ENCODE measurements at regions not wholly inside any gene's neighbourhood (a gene's known extent, or its start where the extent isn't known, plus 50 kb on each side); places are given as distances from the start of the nearest gene placed in this dataset.

GRCh38 chr10:25738776-25739175 is 195.3 kb upstream of the MYO3A start:
- no peak for TF ChIP-seq POLR2AphosphoS5 (IDR thresholded peaks at IDR 0.05)
- no peak for TF ChIP-seq POLR2A (IDR thresholded peaks at IDR 0.05)
- no peak for TF ChIP-seq CTCF (IDR thresholded peaks at IDR 0.05)
- TF ChIP-seq EP300 (IDR thresholded peaks at IDR 0.05; ENCODE audit: low read depth) = no peak
- 90% methylated on average over 4 of the region's 4 CpGs; no CpG with 5 or more reads in 1 of the 2 donors for WGBS, 2 donors (ENCODE audit: low coverage in 1 of 2)

GRCh38 chr10:25743832-25744231 is 190.2 kb upstream of the MYO3A start:
- in situ Hi-C loops (cut with MboI; ENCODE audit: low pct_ligation_motif_present in 1 of 4, low pct_unique_long_range_greater_than_20kb in 1 of 4, low sequenced_read_pairs in 3 of 4) = no loop called here
- DNase-seq = no peak
- Histone ChIP-seq H3K27ac (no peak overlapping the region), H3K27me3 (no peaks in the 10 kb centered on the region), H3K9me3 (no peaks in the 10 kb centered on the region), H3K4me1 (no peaks in the 10 kb centered on the region), H3K4me3 (no peak overlapping the region), H3K36me3 (no peaks in the 10 kb centered on the region)
- no peak for TF ChIP-seq EP300 (IDR thresholded peaks at IDR 0.05; ENCODE audit: low read depth)
- TF ChIP-seq CTCF (IDR thresholded peaks at IDR 0.05) = no peak
- no peak for TF ChIP-seq POLR2A (IDR thresholded peaks at IDR 0.05)
- 92% methylated on average over 3 of the region's 3 CpGs for WGBS, 2 donors (ENCODE audit: low coverage in 1 of 2)
- intact Hi-C loops (cut with DNase I; ENCODE audit: low total_unique reads) = no loop called here

More at GRCh38 chr10:25738776-25739175, 195.3 kb upstream of the MYO3A start:
- Histone ChIP-seq H3K36me3 (no peaks in the 10 kb centered on the region), H3K9me3 (no peaks in the 10 kb centered on the region), H3K4me1 (no peaks in the 10 kb centered on the region), H3K27ac (no peak overlapping the region), H3K27me3 (no peaks in the 10 kb centered on the region), H3K4me3 (no peak overlapping the region)
- in situ Hi-C loops (cut with MboI; ENCODE audit: low pct_ligation_motif_present in 1 of 4, low pct_unique_long_range_greater_than_20kb in 1 of 4, low sequenced_read_pairs in 3 of 4) = no loop called here
- no peak for DNase-seq
- intact Hi-C loops (cut with DNase I; ENCODE audit: low total_unique reads) = no loop called here

GRCh38 chr10:25744574-25744973 is 189.5 kb upstream of the MYO3A start:
- no peak for TF ChIP-seq EP300 (IDR thresholded peaks at IDR 0.05; ENCODE audit: low read depth)
- no peak for TF ChIP-seq CTCF (IDR thresholded peaks at IDR 0.05)
- no peak for TF ChIP-seq POLR2A (IDR thresholded peaks at IDR 0.05)
- TF ChIP-seq POLR2AphosphoS5 (IDR thresholded peaks at IDR 0.05) = no peak
- in situ Hi-C loops (cut with MboI; ENCODE audit: low pct_ligation_motif_present in 1 of 4, low pct_unique_long_range_greater_than_20kb in 1 of 4, low sequenced_read_pairs in 3 of 4) = no loop called here

GRCh38 chr10:25745976-25746375 is 188.1 kb upstream of the MYO3A start:
- in situ Hi-C loops (cut with MboI; ENCODE audit: low pct_ligation_motif_present in 1 of 4, low pct_unique_long_range_greater_than_20kb in 1 of 4, low sequenced_read_pairs in 3 of 4) = no loop called here
- Histone ChIP-seq H3K4me3 (no peak overlapping the region), H3K36me3 (no peaks in the 10 kb centered on the region), H3K4me1 (no peaks in the 10 kb centered on the region), H3K9me3 (no peaks in the 10 kb centered on the region), H3K27me3 (no peaks in the 10 kb centered on the region), H3K27ac (no peak overlapping the region)
- TF ChIP-seq CTCF (IDR thresholded peaks at IDR 0.05) = no peak
- TF ChIP-seq POLR2A (IDR thresholded peaks at IDR 0.05) = no peak
- TF ChIP-seq EP300 (IDR thresholded peaks at IDR 0.05; ENCODE audit: low read depth) = no peak
- TF ChIP-seq POLR2AphosphoS5 (IDR thresholded peaks at IDR 0.05) = no peak
- DNase-seq = no peak
- intact Hi-C loops (cut with DNase I; ENCODE audit: low total_unique reads) = no loop called here
- WGBS, 2 donors (ENCODE audit: low coverage in 1 of 2) = 54% methylated on average over 3 of the region's 3 CpGs; no CpG with 5 or more reads in 1 of the 2 donors

More at GRCh38 chr10:25744574-25744973, 189.5 kb upstream of the MYO3A start:
- no peak for DNase-seq
- H3K4me3 ChIP-seq = no peak overlapping the region
- H3K27me3 ChIP-seq = no peaks in the 10 kb centered on the region
- no peaks in the 10 kb centered on the region for H3K4me1 ChIP-seq
- no peak overlapping the region for H3K27ac ChIP-seq
- intact Hi-C loops (cut with DNase I; ENCODE audit: low total_unique reads) = no loop called here
- H3K9me3 ChIP-seq = no peaks in the 10 kb centered on the region
- H3K36me3 ChIP-seq = no peaks in the 10 kb centered on the region
